A549 (cell line): ENCODE measurements at regions not wholly inside any gene's neighbourhood (a gene's known extent, or its start where the extent isn't known, plus 50 kb on each side); places are given as distances from the start of the nearest gene placed in this dataset.

Experiments used
- ATAC-seq, 2 experiments: fragments of 200-7000 bp in 1 of 2; fragments of >200 bp in 1 of 2; cut with Nextera tagmentation in 1 of 2; cut with Tn5 transposase in 1 of 2; 3 replicates each; pipeline versions ENCODE4 v1.8.0 to v1.9.1; 2018 to 2020; ENCODE audit warnings: mild to moderate bottlenecking in 1 of 2, moderate library complexity in 1 of 2
- CTCF ChIA-PET: fragments of 300-600 bp; sonication (Branson Sonifier 250); formaldehyde crosslinking; extraction: SDS; loops from one replicate; lab custom pipeline; 2021; ENCODE audit warnings: antibody characterized with exemption, inconsistent platforms; lab: Yijun Ruan, JAX
- POLR2A ChIA-PET: fragments of 350-600 bp; formaldehyde crosslinking; extraction: SDS; loops from one replicate; lab custom pipeline; 2021; ENCODE audit warnings: antibody characterized with exemption, inconsistent platforms; lab: Yijun Ruan, JAX
- DNase-seq, 2 experiments: peaks; one replicate each; pipeline versions ENCODE4 v3.0.0 to v3.0.0-alpha.2; 2011 to 2016; ENCODE audit warnings: low read depth in 1 of 2, low spot score in 1 of 2
- FAIRE-seq: peaks from 2 replicates; lab custom pipeline; 2011; peaks lifted over from hg19 to GRCh38; lab: Jason Lieb, UNC
- H3K27ac ChIP-seq, 2 experiments: fragments of >200 bp; sonication (Bioruptor Twin); formaldehyde crosslinking; 3 replicates each; pipeline ENCODE4 v1.5.1; 2016 to 2017
- H3K4me1 ChIP-seq: fragments of >200 bp; sonication (Bioruptor Twin); formaldehyde crosslinking; 3 replicates; pipeline ENCODE4 v1.6.1; 2016
- H3K4me2 ChIP-seq: fragments of >200 bp; sonication (Bioruptor Twin); formaldehyde crosslinking; 3 replicates; pipeline ENCODE4 v1.6.1; 2016
- H3K4me3 ChIP-seq: fragments of >200 bp; sonication (Bioruptor Twin); formaldehyde crosslinking; 3 replicates; pipeline ENCODE4 v1.5.1; 2016
- H3K9me3 ChIP-seq: fragments of >200 bp; sonication (Bioruptor Twin); formaldehyde crosslinking; 3 replicates; pipeline ENCODE4 v1.6.1; 2016
- BCL3 ChIP-seq: fragments of >200 bp; sonication (Bioruptor Twin); formaldehyde crosslinking; IDR thresholded peaks from 3 replicates; pipeline ENCODE4 v1.6.1; 2016
- BHLHE40 ChIP-seq: IDR thresholded peaks from 2 replicates; pipeline ENCODE4 v1.6.1; 2012; ENCODE audit warnings: low read depth, low read length, inconsistent platforms
- CHD2 ChIP-seq: fragments of 150-350 bp; IDR thresholded peaks from 2 replicates; pipeline ENCODE4 v1.6.1; 2014; ENCODE audit warnings: low read length; ENCODE audit not compliant: partially characterized antibody
- CTCF ChIP-seq: fragments of >200 bp; sonication (Bioruptor Twin); formaldehyde crosslinking; IDR thresholded peaks from 3 replicates; pipeline ENCODE4 v1.5.1; 2016
- E2F6 ChIP-seq: IDR thresholded peaks from 2 replicates; pipeline ENCODE4 v1.6.1; 2012; ENCODE audit warnings: low read depth, borderline replicate concordance
- EHF ChIP-seq: fragments of 250-450 bp; sonication (Bioruptor Pico); IDR thresholded peaks from 2 replicates; pipeline ENCODE4 v1.5.0; 2020; ENCODE audit warnings: mild to moderate bottlenecking
- EP300 ChIP-seq, 2 experiments: fragments of >200 bp; sonication (Bioruptor Twin); formaldehyde crosslinking; IDR thresholded peaks; 2 replicates in 1 of 2; 3 replicates in 1 of 2; pipeline ENCODE4 v1.6.1; 2016 to 2017
- ESRRA ChIP-seq: fragments of 150-350 bp; IDR thresholded peaks from 2 replicates; pipeline ENCODE4 v1.6.1; 2014; ENCODE audit warnings: mild to moderate bottlenecking, low read length, borderline replicate concordance
- FOSB ChIP-seq: fragments of 250-450 bp; sonication (Bioruptor Pico); IDR thresholded peaks from 2 replicates; pipeline ENCODE4 v1.5.0; 2020; ENCODE audit warnings: mild to moderate bottlenecking, moderate library complexity
- GATA3 ChIP-seq: IDR thresholded peaks from 2 replicates; pipeline ENCODE4 v1.6.1; 2012; ENCODE audit warnings: borderline replicate concordance
- HDAC2 ChIP-seq: fragments of 200-600 bp; sonication (generic); IDR thresholded peaks from 2 replicates; pipeline ENCODE4 v1.6.1; 2016
- HEYL ChIP-seq: fragments of 250-450 bp; sonication (Bioruptor Pico); IDR thresholded peaks from 2 replicates; pipeline ENCODE4 v1.8.0; 2021; ENCODE audit warnings: mild to moderate bottlenecking, moderate library complexity
- JUN ChIP-seq, 2 experiments: fragments of >200 bp; sonication (Bioruptor Twin); formaldehyde crosslinking; IDR thresholded peaks; 2 replicates in 1 of 2; 3 replicates in 1 of 2; pipeline ENCODE4 v1.6.1; 2016 to 2017
- KDM1A ChIP-seq: fragments of 200-600 bp; sonication (generic); IDR thresholded peaks from 2 replicates; pipeline ENCODE4 v1.6.1; 2016; ENCODE audit warnings: low read depth, mild to moderate bottlenecking
- KDM5A ChIP-seq: fragments of 200-600 bp; sonication (generic); IDR thresholded peaks from 2 replicates; pipeline ENCODE4 v1.6.1; 2016; ENCODE audit warnings: antibody characterized with exemption, mild to moderate bottlenecking
- MAX ChIP-seq: IDR thresholded peaks from 2 replicates; pipeline ENCODE4 v1.6.1; 2012
- MAZ ChIP-seq: fragments of 150-350 bp; IDR thresholded peaks from 2 replicates; pipeline ENCODE4 v1.6.1; 2014; ENCODE audit warnings: antibody characterized with exemption, low read depth, low read length, borderline replicate concordance
- NR3C1 ChIP-seq: fragments of >200 bp; sonication (Bioruptor Twin); formaldehyde crosslinking; IDR thresholded peaks from 3 replicates; pipeline ENCODE4 v1.6.1; 2017
- PHF8 ChIP-seq: fragments of 200-600 bp; sonication (generic); IDR thresholded peaks from 2 replicates; pipeline ENCODE4 v1.6.1; 2016; ENCODE audit warnings: low read depth, mild to moderate bottlenecking, antibody characterized with exemption, moderate library complexity, borderline replicate concordance
- REST ChIP-seq: fragments of 200-600 bp; sonication (generic); IDR thresholded peaks from 2 replicates; pipeline ENCODE4 v1.6.1; 2016; ENCODE audit warnings: antibody characterized with exemption, mild to moderate bottlenecking, moderate library complexity
- RFX5 ChIP-seq: fragments of 450-650 bp; IDR thresholded peaks from 2 replicates; pipeline ENCODE4 v1.7.1; 2014; ENCODE audit warnings: antibody characterized with exemption, mild to moderate bottlenecking, moderate library complexity
- RNF2 ChIP-seq: fragments of 200-600 bp; sonication (generic); IDR thresholded peaks from 2 replicates; pipeline ENCODE4 v1.6.1; 2016; ENCODE audit warnings: low read depth, mild to moderate bottlenecking, antibody characterized with exemption, moderate library complexity, borderline replicate concordance
- SMC3 ChIP-seq: fragments of >200 bp; sonication (Bioruptor Twin); formaldehyde crosslinking; IDR thresholded peaks from 3 replicates; pipeline ENCODE4 v1.6.1; 2018; ENCODE audit warnings: inconsistent platforms
- TFCP2L1 ChIP-seq: fragments of 250-450 bp; sonication (Bioruptor Pico); IDR thresholded peaks from 2 replicates; pipeline ENCODE4 v1.5.0; 2021; ENCODE audit warnings: mild to moderate bottlenecking
- TP53 ChIP-seq: fragments of 250-450 bp; sonication (Bioruptor Pico); IDR thresholded peaks from 2 replicates; pipeline ENCODE4 v1.5.0; 2021; ENCODE audit warnings: mild to moderate bottlenecking, moderate library complexity
- USF2 ChIP-seq: fragments of 450-650 bp; IDR thresholded peaks from 2 replicates; pipeline ENCODE4 v1.6.1; 2014; ENCODE audit warnings: antibody characterized with exemption
- ZFP36 ChIP-seq: fragments of 450-650 bp; IDR thresholded peaks from 2 replicates; pipeline ENCODE4 v1.6.1; 2014; ENCODE audit warnings: borderline replicate concordance; ENCODE audit not compliant: partially characterized antibody
- WGBS: methylation state at CpG from one replicate; pipeline ENCODE4 v1.1.6; 2017; ENCODE audit errors: missing lambda C conversion rate; 5-methylcytosine and 5-hydroxymethylcytosine counted together

GRCh38 chr11:103633819-103634590 is 402.4 kb upstream of the DDI1 start:
- ATAC-seq (no peak; a peak in 1 of 6 replicates), DNase-seq (no peak), FAIRE-seq (no peak)
- H3K4me3 ChIP-seq, result no peak overlapping the region
- ChIA-PET POLR2A (no interaction called here), CTCF (no interaction called here)
- TF ChIP-seq GATA3, result no peak
- TF ChIP-seq USF2, result no peak
- no peak for TF ChIP-seq RNF2
- TF ChIP-seq NR3C1, result no peak
- no peak for TF ChIP-seq SMC3
- TF ChIP-seq MAX, result no peak
- TF ChIP-seq HEYL (CRISPR knock-in tag), result no peak
- no peak for TF ChIP-seq JUN (IDR thresholded peaks at IDR 0.05)
- TF ChIP-seq EHF (CRISPR knock-in tag), result no peak
- no peak for TF ChIP-seq REST
- TF ChIP-seq TFCP2L1 (CRISPR knock-in tag), result no peak
- TF ChIP-seq CTCF, result no peak
- TF ChIP-seq BHLHE40, result no peak
- TF ChIP-seq KDM1A, result no peak
- no peak for TF ChIP-seq CHD2
- no peak for TF ChIP-seq ESRRA
- no peak for TF ChIP-seq E2F6
- TF ChIP-seq FOSB (CRISPR knock-in tag), result no peak
- peaks cover 20% of the 10 kb centered on the region for H3K9me3 ChIP-seq
- peak overlapping the region; percentile 76 to 96 for H3K27ac ChIP-seq
- no peak overlapping the region for H3K4me2 ChIP-seq
- WGBS, result 89% methylated on average over 3 of the region's 3 CpGs
- H3K4me1 ChIP-seq, result peaks cover 33% of the 10 kb centered on the region

GRCh38 chr11:103636232-103636631 is 400.2 kb upstream of the DDI1 start:
- ChIA-PET POLR2A (no interaction called here), CTCF (no interaction called here)
- no peak for FAIRE-seq
- ATAC-seq, result no peak
- Histone ChIP-seq H3K9me3 (peaks cover 3% of the 10 kb centered on the region; the same call in 1 of the 3 replicates), H3K4me1 (peaks cover 28% of the 10 kb centered on the region), H3K27ac (peak overlapping the region in 1 of 2 experiments; percentile 52; a peak in 1 of 6 replicates), H3K4me2 (no peak overlapping the region), H3K4me3 (no peak overlapping the region)
- no peak for DNase-seq
- TF ChIP-seq HDAC2, result no peak
- no peak for TF ChIP-seq EP300 (IDR thresholded peaks at IDR 0.05)
- TF ChIP-seq PHF8, result no peak
- TF ChIP-seq ZFP36, result no peak
- no peak for TF ChIP-seq FOSB (CRISPR knock-in tag)
- TF ChIP-seq TP53, result no peak
- TF ChIP-seq MAZ, result no peak
- TF ChIP-seq BCL3, result no peak
- no peak for TF ChIP-seq RFX5
- no peak for TF ChIP-seq KDM5A
- TF ChIP-seq MAX, result no peak
- no peak for TF ChIP-seq JUN (IDR thresholded peaks at IDR 0.05)
- no peak for TF ChIP-seq USF2
- WGBS, result 97% methylated on average over 6 of the region's 6 CpGs
